Lung microvascular endothelial cell (primary cell): ENCODE measurements at regions not wholly inside any gene's neighbourhood (a gene's known extent, or its start where the extent isn't known, plus 50 kb on each side); places are given as distances from the start of the nearest gene placed in this dataset.

Experiments
- DNase-seq, 2 donors: peaks; one replicate each; pipeline versions ENCODE4 v3.0.0 to v3.0.0-alpha.2; 2010; ENCODE audit warnings: low read depth in 2 of 2

- DNase-seq: no peak
Measured at GRCh38 chr3:187951452-187952190, 202.3 kb upstream of the LPP start.

- no peak for DNase-seq
Measured at GRCh38 chr3:187952849-187953248, 201.1 kb upstream of the LPP start.

- no peak for DNase-seq
Measured at GRCh38 chr3:187954516-187954872, 199.5 kb upstream of the LPP start.

GRCh38 chr3:187954873-187955586 is 198.9 kb upstream of the LPP start:
- DNase-seq: peak in 1 of 2 donors; percentile 72

GRCh38 chr3:187955587-187955952 is 198.4 kb upstream of the LPP start:
- no peak for DNase-seq

- DNase-seq: no peak
Measured at GRCh38 chr3:187957165-187957581, 196.8 kb upstream of the LPP start.

GRCh38 chr3:187957582-187957981 is 196.4 kb upstream of the LPP start:
- DNase-seq: no peak

GRCh38 chr3:187958432-187959003 is 195.4 kb upstream of the LPP start:
- DNase-seq: peak in 1 of 2 donors; percentile 38

- no peak for DNase-seq
Measured at GRCh38 chr3:187960820-187961219, 193.1 kb upstream of the LPP start.

- no peak for DNase-seq
Measured at GRCh38 chr3:187961366-187961765, 192.6 kb upstream of the LPP start.

- DNase-seq: no peak
Measured at GRCh38 chr3:187963003-187963676, 190.8 kb upstream of the LPP start.

GRCh38 chr3:187963677-187964385 is 190.1 kb upstream of the LPP start:
- DNase-seq: no peak

- no peak for DNase-seq
Measured at GRCh38 chr3:187964760-187965159, 189.2 kb upstream of the LPP start.

- no peak for DNase-seq
Measured at GRCh38 chr3:187966096-187966495, 187.9 kb upstream of the LPP start.

GRCh38 chr3:187966636-187967406 is 187.1 kb upstream of the LPP start:
- no peak for DNase-seq

GRCh38 chr3:187967993-187968392 is 186.0 kb upstream of the LPP start:
- no peak for DNase-seq

- peak in 1 of 2 donors; percentile 44 for DNase-seq
Measured at GRCh38 chr3:187968883-187969580, 184.9 kb upstream of the LPP start.

GRCh38 chr3:187969581-187969950 is 184.4 kb upstream of the LPP start:
- DNase-seq: no peak

GRCh38 chr3:187970106-187970505 is 183.9 kb upstream of the LPP start:
- no peak for DNase-seq

GRCh38 chr3:187971629-187972028 is 182.3 kb upstream of the LPP start:
- DNase-seq: no peak
